MM.1S (cell line): ENCODE measurements at regions not wholly inside any gene's neighbourhood (a gene's known extent, or its start where the extent isn't known, plus 50 kb on each side); places are given as distances from the start of the nearest gene placed in this dataset.

Source experiments
- EZH2 ChIP-seq: fragments of 300-600 bp; sonication (generic); optimal IDR thresholded peaks from 2 replicates; pipeline ENCODE3; 2017; ENCODE audit warnings: low read depth, mild to moderate bottlenecking, antibody characterized with exemption, low read length, mixed read lengths
- EZH2phosphoT487 ChIP-seq: fragments of 300-600 bp; sonication (generic); IDR thresholded peaks from 2 replicates; pipeline ENCODE4 v1.6.1; 2018; ENCODE audit warnings: antibody characterized with exemption, low read length
- TF ChIP-seq, protein P1 (sequence below): fragments of 300-600 bp; sonication (generic); IDR thresholded peaks from 2 replicates; pipeline ENCODE4 v1.5.1; 2016; ENCODE audit warnings: antibody characterized with exemption, low read length, mixed read lengths

- TF ChIP-seq EZH2 (no peak), EZH2phosphoT487 (no peak)
- TF ChIP-seq, protein P1, sequence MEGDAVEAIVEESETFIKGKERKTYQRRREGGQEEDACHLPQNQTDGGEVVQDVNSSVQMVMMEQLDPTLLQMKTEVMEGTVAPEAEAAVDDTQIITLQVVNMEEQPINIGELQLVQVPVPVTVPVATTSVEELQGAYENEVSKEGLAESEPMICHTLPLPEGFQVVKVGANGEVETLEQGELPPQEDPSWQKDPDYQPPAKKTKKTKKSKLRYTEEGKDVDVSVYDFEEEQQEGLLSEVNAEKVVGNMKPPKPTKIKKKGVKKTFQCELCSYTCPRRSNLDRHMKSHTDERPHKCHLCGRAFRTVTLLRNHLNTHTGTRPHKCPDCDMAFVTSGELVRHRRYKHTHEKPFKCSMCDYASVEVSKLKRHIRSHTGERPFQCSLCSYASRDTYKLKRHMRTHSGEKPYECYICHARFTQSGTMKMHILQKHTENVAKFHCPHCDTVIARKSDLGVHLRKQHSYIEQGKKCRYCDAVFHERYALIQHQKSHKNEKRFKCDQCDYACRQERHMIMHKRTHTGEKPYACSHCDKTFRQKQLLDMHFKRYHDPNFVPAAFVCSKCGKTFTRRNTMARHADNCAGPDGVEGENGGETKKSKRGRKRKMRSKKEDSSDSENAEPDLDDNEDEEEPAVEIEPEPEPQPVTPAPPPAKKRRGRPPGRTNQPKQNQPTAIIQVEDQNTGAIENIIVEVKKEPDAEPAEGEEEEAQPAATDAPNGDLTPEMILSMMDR, result no peak
Measured at GRCh38 chr1:38204698-38205097, 158.1 kb upstream of the POU3F1 start.
